SIG-M5 treated with dmso at 0.1 percent for 504 hours (cell line): ENCODE measurements at regions not wholly inside any gene's neighbourhood (a gene's known extent, or its start where the extent isn't known, plus 50 kb on each side); places are given as distances from the start of the nearest gene placed in this dataset.

Experiments used
- DNase-seq: peaks from one replicate; lab custom pipeline; 2025; ENCODE audit not compliant: unreplicated experiment; lab: John Stamatoyannopoulos, UW

GRCh38 chr18:72368308-72368707, 175.8 kb downstream of the CBLN2 start:
- DNase-seq = no peak

GRCh38 chr18:72360634-72361033, 183.5 kb downstream of the CBLN2 start:
- DNase-seq = no peak

DNA sequence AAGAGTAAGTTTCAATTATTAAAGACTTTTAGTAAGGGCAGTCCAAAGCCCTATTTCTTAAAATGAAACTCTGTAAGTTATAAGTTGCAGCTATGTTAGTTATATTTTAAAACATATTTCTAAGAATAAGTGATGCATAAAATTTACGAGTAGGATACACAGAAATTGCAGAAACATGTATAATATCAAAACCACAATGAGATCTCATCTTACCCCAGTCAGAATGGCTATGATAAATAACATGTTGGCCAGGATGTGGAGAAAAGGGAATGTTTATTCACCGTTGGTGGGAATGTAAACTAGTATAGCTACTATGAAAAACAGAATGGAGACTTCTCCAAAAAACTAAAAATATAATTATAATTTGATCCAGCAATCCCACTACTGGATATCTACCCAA, 201.2 kb downstream of the CBLN2 start:
- DNase-seq = no peak

- DNase-seq = no peak
Measured at GRCh38 chr18:72339976-72340375, 204.2 kb downstream of the CBLN2 start.

- no peak for DNase-seq
Measured at GRCh38 chr18:72336786-72337185, 207.4 kb downstream of the CBLN2 start.

- DNase-seq = no peak
Measured at GRCh38 chr18:72329533-72329932, 214.6 kb downstream of the CBLN2 start.

DNA sequence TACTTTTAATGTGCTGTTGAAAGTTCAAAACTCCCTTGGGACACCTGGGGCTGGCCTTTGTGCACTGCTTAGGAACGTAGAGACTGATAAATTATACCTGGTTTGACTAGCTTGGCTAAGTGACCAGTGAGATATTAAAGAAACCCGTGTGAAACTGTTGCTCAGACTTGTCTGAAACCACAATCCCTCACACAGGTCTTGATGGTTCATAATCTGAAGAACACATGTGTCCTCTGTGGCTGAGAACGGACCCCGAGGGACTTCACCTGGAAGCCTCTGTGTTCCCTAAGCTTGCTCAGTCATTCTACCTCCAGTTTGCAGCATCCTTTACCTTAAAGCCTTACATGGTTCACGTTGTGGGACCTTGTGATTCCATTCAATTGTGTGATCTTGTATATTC, 218.8 kb downstream of the CBLN2 start:
- DNase-seq = no peak

- DNase-seq = no peak
Measured at GRCh38 chr18:72324677-72325076, 219.5 kb downstream of the CBLN2 start.

DNA sequence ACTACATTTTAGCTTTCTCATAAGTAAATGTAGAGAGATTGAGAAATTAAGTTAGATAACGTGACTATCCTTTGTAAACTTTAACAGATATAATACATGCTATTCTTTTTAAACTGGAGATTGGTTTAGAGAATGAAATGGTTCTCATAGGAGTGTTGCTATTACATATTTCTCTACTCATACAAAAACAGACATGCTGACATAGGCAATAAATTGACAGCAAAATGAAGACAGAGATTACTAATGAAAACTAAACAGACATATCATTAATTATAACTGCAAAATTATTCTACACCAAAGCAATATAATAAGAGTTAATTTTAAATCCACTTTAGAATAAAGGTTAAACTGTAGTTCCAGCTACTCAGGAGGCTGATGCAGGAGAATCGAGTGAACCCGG, 227.6 kb downstream of the CBLN2 start:
- DNase-seq = no peak

DNA sequence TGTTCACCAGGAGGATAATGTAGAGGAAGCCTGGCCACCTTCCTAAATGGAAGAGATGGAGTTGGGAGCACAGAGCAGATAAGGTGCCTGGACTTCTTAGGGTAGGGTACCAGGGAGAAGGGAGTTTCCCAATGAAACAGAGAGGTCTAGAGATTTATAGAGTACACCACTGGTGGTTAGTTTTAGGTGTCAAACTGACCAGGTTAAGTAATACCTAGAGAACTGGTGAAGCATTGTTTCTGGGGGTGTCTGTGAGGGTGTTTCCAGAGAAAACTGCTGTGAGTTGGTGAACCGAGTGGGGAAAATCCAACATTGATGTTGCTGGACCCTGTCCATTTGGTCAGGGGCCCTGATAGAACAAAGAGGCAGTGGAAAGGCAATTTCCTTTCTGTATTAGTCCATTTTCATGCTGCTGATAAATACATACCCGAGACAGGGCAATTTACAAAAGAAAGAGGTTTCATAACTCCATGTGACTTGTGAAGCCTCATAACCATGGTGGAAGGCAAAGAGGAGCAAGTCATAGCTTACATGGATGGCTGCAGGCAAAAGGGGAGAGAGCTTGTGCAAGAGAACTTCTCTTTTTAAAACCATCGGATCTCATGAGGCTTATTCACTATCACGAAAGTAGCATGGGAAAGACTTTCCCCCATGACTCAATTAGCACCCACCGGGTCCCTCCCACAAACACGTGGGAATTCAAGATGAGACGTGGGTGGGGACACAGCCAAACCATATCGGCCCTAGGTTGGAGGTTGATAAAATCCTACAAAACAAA, 260.8 kb downstream of the CBLN2 start:
- no peak for DNase-seq

- no peak for DNase-seq
Measured at GRCh38 chr18:72273025-72273424, 271.1 kb downstream of the CBLN2 start.

DNA sequence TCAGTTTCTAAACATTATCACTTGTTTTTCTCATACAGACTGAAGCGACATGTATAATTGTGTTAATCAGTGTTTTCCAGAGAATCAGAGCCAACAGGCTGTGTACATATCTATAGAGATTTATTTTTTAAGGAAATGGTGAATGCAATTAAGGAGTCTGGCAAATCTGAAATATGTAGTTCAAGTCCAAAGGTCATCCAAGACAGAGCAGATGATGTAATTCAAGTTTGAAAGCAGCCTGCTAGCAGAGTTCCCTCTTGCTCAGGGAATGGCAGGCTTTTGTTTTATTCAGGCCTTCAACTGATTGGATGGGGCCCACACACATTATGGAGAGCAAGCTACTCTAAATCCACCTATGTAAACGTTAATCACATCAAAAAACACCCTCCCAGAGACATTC, 282.6 kb downstream of the CBLN2 start:
- DNase-seq = no peak

GRCh38 chr18:72246076-72246475, 298.1 kb downstream of the CBLN2 start:
- no peak for DNase-seq

GRCh38 chr18:72235422-72235821, 308.7 kb downstream of the CBLN2 start:
- no peak for DNase-seq

DNA sequence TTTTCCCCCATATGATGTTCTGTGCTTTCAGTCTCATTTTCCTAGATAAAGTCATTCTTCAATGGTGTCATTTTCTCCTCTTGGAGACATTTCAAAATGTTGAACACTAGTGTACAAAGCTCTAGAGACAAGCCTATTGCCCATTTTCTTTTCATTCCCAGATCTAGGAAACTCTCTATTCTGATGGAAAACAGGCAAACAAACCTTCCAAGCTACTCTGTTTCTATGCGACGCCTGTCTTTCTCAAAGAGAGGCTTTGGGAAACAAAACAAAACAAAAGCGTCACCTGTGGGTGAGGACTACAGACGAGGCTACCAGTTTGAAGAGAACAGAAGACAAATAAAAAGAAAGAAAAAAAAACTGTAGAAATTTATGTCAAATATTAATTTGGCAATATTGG, 311.0 kb downstream of the CBLN2 start:
- no peak for DNase-seq

DNA sequence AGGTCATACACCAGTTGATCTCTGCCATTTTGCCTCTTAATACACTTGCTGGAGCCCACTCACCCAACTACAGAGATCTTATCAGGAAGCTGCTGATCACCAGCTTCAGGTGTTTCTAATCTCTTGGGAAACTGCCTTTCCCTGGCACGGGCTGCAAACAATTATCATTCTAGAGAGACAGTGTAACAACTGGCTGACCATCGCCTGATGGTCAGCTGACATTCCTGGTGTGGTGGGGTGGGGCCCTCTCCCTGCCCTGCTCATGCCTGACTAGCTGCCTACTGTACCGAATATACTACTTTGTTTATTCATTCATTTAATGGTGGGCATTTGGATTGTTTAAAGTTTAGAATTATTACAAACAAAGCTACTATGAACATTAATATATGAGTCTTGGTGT, 311.5 kb downstream of the CBLN2 start:
- DNase-seq = no peak

- no peak for DNase-seq
Measured at GRCh38 chr18:72225958-72226357, 318.2 kb downstream of the CBLN2 start.

DNA sequence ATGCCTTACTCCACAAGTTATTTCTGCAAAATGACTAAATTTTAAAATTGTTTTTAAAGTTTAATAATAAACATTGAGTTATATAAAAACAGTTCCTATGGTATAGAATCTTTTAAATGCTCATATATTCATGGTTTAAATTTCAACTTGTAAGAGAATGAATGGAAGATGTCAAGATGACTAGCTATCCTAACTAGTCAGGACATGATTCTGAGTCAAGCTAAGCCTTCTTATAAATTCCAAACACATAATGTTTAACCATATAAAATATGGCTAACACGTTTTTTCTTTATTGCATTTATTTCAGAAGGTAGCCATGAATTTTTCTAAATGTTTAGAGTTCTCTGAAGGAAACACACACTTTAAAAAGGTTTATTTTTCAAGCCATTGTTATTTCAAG, 320.4 kb downstream of the CBLN2 start:
- DNase-seq = no peak

DNA sequence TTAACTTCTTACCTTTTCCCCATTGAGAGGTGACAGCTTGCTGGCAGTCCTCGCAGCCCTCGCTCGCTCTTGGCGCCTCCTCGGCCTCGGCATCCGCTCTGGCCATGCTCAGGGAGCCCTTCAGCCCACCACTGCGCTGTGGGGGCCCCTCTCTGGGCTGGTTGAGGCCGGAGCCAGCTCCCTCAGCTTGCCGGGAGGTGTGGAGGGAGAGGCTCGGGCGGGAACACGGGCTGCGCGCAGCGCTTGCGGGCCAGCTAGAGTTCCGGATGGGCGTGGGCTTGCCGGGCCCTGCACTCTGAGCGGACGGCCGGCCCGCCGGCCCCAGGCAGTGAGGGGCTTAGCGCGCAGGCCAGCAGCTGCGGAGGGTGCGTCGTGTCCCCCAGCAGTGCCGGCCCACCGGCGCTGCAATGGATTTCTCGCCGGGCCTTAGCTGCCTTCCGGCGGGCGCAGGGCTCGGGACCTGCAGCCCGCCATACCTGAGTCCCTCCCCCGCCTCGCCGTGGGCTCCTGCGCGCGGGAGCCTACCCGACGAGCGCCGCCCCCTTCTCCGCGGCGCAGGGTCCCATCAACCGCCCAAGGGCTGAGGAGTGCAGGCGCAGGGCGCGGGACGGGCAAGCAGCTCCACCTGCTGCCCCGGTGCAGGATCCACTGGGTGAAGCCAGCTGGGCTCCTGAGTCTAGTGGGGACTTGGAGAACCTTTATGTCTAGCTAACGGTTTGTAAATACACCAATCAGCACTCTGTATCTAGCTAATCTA, 335.0 kb downstream of the CBLN2 start:
- DNase-seq = no peak

DNA sequence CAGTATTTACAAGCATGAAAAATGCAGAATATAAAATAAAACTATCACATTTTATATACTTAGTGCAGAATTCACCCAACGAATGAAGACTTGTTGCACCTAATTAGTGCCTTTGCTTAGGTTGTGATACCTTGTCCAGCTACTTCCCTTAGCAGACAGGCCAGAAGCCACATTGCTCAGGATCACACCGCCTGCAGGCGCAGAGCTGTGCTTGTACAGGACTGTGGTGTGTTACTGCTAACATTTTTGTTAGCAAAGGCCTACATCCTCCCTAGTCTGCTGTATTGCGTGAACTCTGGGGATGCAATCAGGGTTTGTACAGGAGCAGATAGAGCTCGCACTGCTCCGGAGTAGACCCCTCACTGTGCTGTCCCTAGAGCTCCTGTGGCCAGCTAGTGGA, 336.9 kb downstream of the CBLN2 start:
- no peak for DNase-seq

DNA sequence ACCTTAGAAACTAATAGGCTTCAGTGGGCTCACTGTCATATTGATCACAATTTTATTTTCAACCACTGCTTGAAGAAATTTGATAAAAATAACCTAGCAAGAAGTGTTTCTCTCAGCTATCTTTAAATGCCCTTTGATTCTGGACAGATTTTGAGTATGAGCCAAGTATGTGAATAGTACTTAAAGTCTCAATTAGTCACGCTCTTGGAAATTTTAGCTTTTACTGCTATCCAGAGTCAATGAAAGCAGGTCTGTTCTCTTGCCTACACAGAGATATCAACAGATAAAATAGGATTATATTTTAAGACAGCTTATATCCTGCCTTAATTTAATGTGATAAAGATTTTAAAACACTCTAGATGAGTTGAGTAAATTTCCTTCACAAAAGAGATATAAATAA, 337.3 kb downstream of the CBLN2 start:
- DNase-seq = no peak

DNA sequence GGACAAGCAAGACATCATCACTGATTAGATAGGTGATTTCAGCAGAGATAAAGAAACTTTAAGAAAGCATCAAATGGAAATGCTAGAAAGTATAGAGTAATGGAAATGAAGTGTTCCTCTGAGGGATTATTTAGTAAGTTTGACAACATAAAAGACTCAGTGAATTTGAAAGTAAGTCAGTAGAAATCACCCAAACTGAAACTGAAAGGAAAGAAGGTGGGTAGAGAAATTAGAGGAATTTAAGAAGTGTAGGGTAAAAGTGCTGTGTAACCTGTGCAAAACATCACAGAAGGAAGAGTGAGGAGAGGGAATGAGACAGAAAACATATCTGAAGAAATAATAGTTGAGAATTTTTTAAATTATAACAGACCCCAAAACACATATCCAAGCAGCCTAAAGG, 343.1 kb downstream of the CBLN2 start:
- no peak for DNase-seq

- no peak for DNase-seq
Measured at GRCh38 chr18:72197591-72197990, 346.6 kb downstream of the CBLN2 start.
